ENCODE measurements at regions not wholly inside any gene's neighbourhood (a gene's known extent, or its start where the extent isn't known, plus 50 kb on each side); places are given as distances from the start of the nearest gene placed in this dataset.

DNA sequence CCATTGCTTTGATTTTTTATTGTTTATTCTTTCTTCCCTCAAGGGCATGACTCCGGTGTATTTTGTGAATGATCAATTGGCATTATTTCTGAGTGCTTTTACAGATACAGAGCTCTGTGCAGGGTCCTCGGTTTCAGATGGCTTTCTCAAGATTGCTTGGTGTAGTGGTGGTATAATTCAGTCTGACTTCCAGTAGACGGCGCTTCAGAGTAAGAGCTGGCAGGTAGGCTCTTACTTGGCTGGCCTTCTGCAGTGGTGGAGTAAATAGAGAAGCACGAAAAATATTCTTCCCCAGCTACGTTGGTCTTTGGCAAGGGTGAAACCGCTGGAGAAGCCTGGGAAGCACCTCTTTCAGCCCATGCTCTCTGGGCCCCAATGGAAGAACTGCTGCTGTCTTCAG, 723.0 kb upstream of the BCHE start:
- TF ChIP-seq, protein P1, sequence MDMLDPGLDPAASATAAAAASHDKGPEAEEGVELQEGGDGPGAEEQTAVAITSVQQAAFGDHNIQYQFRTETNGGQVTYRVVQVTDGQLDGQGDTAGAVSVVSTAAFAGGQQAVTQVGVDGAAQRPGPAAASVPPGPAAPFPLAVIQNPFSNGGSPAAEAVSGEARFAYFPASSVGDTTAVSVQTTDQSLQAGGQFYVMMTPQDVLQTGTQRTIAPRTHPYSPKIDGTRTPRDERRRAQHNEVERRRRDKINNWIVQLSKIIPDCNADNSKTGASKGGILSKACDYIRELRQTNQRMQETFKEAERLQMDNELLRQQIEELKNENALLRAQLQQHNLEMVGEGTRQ (IDR thresholded peaks at IDR 0.05; ENCODE audit: borderline replicate concordance, low read depth, low read length): no peak
- TF ChIP-seq CTCF (IDR thresholded peaks at IDR 0.05) (no peak), EZH2phosphoT487 (IDR thresholded peaks at IDR 0.05; ENCODE audit: borderline replicate concordance, low read depth) (no peak), SMC3 (IDR thresholded peaks at IDR 0.05; ENCODE audit: low read depth, low read length) (no peak), TAF1 (IDR thresholded peaks at IDR 0.05; ENCODE audit: borderline replicate concordance, low read depth, low read length) (no peak), REST (IDR thresholded peaks at IDR 0.05; ENCODE audit: low read depth, low read length) (no peak), MXI1 (IDR thresholded peaks at IDR 0.05; ENCODE audit: low read depth, low read length) (no peak), FOSL2 (IDR thresholded peaks at IDR 0.05; ENCODE audit: borderline replicate concordance, low read depth) (no peak)
